ENCODE measurements at regions not wholly inside any gene's neighbourhood (a gene's known extent, or its start where the extent isn't known, plus 50 kb on each side); places are given as distances from the start of the nearest gene placed in this dataset.
"Not testable (repeated sequence)": the region's sequence is repeated elsewhere in the genome, so short reads cannot be mapped to it uniquely, and the experiment has no call there.

- no peak for DNase-seq
These were observed 318.7 kb downstream of the DOK5 start for GRCh38 chr20:54794110-54794509.

DNA sequence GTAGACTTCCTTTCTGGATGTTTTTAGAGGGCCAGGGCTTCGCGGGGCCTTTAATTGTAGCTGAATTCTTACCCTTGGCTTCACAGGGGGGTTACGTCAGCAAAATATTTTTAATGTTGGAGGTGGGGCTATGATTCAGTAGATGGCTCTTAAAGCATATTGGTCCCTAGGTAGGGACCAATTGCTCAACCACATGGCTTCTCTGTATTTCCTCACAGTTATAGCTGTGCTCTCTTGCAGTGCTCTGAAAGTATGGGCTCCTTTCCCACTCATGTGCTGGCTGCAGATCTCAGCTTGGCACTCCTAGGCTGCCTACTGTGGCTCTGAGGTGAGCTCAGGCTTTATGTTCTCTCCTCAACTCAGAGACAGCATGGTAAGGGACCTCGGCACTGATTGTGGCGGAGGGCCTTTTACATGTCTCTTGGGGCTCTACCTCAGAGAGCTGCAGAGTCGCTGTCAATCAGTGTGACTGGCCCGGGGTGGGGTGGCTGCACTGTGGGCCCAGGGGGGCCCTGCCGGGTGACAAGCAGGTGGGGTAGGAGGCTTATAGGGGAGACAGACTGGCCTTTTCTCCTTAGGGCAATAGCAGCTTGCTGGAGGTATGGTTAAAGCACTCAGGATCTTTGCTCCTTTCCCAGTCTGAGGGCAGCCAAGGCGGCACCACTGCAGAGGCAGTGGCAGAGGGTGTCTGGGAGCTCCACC lies 318.0 kb downstream of the DOK5 start:
- no peak for DNase-seq

- no peak for DNase-seq
These were observed 317.3 kb downstream of the DOK5 start for GRCh38 chr20:54792688-54793087.

- not testable (repeated sequence) for DNase-seq
These were observed 312.9 kb downstream of the DOK5 start for GRCh38 chr20:54788260-54788659.

- not testable (repeated sequence) for DNase-seq
These were observed 307.4 kb downstream of the DOK5 start for GRCh38 chr20:54782758-54783157.

DNA sequence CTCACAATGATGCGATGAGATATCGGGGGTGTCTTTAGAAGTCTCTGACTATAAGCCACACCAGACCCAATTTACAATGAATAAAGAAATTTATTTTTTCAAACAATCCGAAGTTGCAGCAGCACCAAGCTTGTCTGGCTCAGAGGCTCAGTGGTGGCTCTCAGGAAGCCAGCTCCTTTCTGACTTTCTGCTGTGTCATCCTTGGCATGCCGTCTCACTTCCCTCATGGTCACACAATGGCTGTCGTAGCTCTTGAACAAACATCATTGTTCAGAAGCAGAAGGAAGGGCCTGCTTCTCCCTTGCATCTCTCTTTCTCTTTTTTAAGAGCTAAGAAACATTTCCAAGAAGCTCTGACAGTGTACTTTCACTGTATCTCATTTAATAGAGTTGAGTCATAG lies 299.0 kb downstream of the DOK5 start:
- DNase-seq, result no peak

DNA sequence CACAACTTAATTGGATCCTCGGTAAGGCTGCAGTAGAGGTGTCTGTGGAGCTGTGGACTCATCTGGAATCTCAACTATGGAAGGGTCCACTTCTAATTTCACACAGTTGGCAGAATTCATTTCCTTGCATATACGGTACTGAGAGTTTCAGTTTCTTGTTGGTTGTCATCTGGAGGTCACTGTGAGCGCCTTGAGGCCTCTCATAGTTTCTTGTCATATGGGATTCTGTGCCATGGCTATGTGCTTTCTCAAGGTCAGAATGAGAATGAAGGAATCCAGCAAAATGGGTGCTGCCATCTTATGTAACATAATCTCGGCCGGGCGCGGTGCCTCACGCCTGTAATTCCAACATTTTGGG lies 298.2 kb downstream of the DOK5 start:
- DNase-seq, result no peak

DNA sequence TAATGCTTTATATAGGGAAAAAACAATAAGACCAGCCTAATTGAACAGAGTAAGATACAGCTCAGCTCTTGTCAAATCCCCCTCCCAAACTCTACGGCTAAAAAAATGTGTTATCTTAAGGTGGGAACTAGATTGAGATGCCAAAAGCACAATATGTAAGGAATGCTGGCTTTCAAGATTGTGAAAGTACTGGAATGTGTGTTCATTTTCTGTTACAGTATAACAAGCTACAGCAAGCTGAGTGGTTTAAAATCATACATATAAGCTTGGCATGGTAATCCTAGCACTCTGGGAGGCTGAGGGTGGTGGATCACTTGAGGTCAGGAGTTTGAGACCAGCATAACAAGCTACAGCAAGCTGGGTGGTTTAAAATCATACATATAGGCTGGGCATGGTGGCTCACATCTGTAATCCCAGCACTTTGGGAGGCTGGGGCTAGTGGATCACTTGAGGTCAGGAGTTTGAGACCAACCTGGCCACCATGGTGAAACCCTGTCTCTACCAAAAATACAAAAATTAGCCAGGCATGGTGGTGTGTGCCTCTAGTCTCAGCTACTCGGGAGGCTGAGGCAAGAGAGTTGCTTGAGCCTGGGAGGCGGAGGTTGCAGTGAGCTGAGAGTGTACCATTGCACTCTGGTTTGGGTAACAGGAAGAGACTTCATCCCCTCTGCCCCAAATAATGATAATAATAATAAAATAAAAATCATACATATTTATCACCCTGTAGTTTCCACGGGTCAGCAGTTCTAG lies 297.7 kb downstream of the DOK5 start:
- no peak for DNase-seq

DNA sequence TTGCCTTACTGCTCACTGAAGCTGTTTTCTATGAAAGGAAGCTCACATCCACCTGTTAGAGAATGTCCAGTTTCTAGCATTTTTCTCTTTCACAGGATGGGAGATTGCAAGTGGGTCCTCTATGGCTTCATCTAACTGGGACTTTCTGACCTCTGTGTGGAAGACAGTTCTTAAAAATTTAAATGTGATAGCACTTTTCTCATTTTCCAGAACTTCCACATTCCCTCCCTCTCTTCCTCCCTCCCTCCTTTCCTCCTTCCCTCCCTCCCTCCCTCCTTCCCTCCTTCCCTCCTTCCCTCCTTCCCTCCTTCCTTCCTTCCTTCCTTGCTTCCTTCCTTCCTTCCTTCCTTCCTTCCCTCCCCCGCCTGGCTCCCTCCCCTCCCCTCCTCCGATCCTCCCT lies 291.1 kb downstream of the DOK5 start:
- DNase-seq, result no peak

DNA sequence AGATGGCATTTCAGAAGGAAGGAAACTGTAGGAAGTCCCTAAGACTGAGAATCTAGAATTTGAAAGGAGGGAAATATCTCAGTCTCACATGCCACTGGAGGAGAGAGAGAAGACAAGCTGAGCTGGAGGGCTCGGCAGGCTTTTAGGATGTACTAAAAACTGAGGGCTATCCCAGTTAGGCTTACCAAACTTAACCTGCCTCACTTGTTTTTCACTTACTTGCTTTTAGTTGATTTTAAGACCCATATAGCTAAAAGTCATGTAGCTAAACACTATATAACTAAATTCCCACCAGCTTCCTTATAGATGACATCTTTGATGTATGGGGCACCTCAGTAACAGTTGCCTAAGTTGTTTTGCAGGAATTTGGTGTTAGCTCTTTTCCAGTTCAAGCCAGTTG lies 288.0 kb downstream of the DOK5 start:
- no peak for DNase-seq

GRCh38 chr20:54759589-54759988 lies 284.2 kb downstream of the DOK5 start:
- DNase-seq, result no peak

- no peak for DNase-seq
These were observed 271.4 kb downstream of the DOK5 start for GRCh38 chr20:54746796-54747195.

- DNase-seq, result no peak
These were observed 270.4 kb downstream of the DOK5 start for GRCh38 chr20:54745780-54746179.

- DNase-seq, result no peak
These were observed 268.7 kb downstream of the DOK5 start for GRCh38 chr20:54744097-54744496.

GRCh38 chr20:54742193-54742592 lies 266.8 kb downstream of the DOK5 start:
- no peak for DNase-seq

DNA sequence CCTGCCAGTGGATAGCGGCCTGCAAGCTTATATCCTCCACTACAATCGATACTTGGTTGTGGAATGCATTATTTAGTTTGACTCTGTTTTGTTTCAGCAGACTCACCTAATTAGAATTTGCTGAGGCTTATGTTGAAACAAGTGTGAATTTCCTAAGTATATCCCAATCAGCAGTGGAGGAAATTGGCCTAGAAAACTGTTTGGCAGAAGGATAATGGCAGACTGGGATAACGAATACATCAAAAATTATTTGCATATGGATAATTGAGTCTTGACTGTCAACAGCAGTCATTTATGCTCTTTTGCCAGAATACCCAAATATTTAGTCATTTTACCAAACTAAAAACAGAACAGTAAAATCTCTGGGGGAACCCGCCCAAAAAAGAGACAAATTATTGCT lies 261.0 kb downstream of the DOK5 start:
- DNase-seq, result no peak

GRCh38 chr20:54733687-54734086 lies 258.3 kb downstream of the DOK5 start:
- DNase-seq, result no peak

DNA sequence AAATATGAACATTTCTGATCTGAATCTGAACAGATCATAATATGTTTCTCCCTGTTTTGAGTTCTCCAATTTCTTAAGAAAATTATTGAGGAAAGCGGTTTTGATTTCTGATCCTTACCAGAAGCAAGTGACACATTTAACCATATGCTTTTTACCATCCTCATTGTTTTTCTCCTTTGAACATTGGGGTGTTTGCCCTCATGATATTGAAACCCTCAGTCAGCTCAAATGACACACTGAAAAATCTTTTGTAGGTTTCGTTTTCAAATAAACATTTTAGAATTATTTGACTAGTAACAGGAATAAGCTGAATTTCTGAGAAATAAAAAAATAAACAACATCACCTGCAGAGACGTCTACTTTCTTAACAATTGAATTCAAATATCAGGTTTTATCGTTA lies 252.1 kb downstream of the DOK5 start:
- no peak for DNase-seq

DNA sequence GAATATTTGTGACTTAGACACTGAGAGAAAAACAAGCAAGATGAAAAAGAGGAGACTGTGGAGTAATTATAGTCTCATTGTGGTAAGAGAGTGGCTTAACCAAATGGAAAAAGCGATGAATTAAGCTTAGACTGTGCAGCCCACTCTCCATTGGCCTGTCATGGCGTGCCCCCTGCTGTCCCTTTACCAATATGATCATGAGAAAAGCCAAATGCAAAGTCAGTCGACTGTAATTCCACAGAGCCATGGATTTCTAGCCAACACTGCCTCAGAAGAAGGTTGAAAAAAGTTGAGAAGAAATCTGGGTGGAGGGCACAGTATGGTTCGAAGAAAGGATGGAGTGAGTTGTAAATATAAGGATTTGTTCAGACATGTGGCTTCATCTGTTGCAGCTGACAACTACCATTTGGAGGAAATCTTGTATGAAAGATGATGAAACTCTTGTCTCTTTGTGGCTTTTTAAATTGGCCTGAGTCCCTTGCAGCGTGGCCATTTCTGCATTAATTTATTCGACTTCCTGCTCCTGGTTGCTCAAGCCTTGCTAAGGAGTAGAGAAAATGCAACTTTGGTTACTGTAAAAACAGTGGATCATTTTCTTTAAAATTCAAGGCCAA lies 251.4 kb downstream of the DOK5 start:
- no peak for DNase-seq

DNA sequence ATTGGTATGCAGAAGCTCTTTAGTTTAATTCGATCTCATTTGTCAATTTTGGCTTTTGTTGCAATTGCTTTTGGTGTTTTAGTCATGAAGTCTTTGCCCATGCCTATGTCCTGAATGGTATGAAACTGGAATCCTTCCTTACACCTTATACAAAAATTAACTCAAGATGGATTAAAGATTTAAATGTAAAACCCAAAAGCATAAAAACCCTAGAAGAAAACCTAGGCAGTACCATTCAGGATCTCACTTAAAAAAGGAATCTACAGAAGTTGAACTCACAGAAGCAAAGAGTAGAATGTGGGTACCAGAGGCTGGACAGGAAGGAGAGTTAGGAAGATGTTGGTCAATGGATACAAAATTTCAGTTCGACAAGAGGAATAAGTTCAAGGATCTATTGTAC lies 249.9 kb downstream of the DOK5 start:
- not testable (repeated sequence) for DNase-seq

DNA sequence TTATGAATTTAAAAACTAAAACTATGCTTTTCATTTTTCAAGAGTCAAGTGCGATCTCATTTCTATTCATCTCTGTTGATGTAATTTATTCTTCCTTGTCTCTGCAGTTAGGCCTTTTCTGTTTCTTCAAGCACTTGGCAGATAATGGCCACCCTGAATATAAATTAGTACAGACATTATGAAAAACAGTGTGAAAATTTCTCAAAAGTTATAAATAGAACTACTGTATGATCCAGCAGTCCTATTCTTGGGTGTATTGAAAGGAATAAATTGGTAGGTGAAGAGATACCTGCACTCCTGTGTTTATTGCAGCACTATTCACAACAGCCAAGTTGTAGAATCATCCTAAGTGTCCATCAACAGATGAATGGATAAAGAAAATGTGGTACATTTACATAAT lies 248.3 kb downstream of the DOK5 start:
- no peak for DNase-seq

DNA sequence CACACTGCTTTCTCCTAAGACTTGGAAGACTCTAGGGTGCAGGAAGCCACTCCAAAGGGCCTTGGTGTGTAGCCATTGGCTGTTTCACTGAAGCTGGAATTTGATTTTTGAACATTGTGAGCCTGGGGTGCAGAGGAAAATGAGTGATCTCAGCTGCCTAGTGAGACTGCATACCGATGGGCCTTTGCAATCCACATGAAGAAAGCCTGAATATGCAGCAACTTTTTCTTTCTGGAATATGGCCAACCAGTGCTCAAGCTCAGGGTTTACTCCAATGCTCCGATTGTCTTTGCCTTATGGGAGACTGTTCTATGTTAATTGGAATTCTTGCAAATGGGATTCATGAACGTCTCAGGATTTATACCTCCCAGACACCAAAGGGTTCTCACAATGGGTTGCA lies 242.6 kb downstream of the DOK5 start:
- no peak for DNase-seq

GRCh38 chr20:54716790-54717189 lies 241.4 kb downstream of the DOK5 start:
- DNase-seq, result no peak

DNA sequence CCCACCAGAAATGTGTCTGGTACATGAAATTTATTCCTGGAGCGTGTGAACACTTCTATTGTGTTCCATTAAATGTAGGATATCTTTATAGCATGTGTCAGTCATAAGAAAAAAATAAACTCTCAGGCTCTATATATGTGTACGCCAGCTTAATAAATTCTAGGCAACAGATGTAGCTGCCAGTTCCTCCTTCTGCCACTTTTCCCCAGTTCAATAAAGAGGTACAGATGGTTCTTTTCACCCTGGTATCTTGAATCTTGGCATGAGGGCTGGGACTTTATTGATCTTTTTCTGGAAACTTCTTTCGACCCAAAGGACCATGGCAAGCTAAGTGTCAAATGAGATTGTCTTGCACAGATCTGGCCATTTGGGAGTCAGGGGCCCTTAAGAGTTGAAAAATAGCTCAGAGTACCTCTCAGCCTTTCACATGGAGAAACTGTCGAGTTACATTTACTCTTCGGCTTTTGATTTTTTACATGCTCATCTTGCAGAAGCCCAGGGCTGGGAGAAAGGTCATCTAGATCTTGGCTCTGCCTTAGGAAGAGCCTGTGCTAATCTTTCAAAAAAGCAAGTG lies 240.9 kb downstream of the DOK5 start:
- no peak for DNase-seq

Data from NCI-H187 treated with DMSO at 0.1 percent for 48 hours (cell line).